Liver (tissue), 8 donors: ENCODE measurements at regions not wholly inside any gene's neighbourhood (a gene's known extent, or its start where the extent isn't known, plus 50 kb on each side); places are given as distances from the start of the nearest gene placed in this dataset.

Source experiments
- DNase-seq: peaks from one replicate; pipeline ENCODE4 v3.0.0-alpha.2; 2017; ENCODE audit warnings: low spot score
- H3K27ac ChIP-seq, 2 donors: one replicate each; pipeline ENCODE4 v1.7.0; 2013; ENCODE audit warnings: inconsistent platforms in 2 of 2, low read length in 2 of 2, control low read depth in 1 of 2, low read depth in 1 of 2, mild to moderate bottlenecking in 1 of 2
- H3K27me3 ChIP-seq, 4 donors: one replicate each; pipeline versions ENCODE4 v1.6.1 to v1.7.0; 2013; ENCODE audit warnings: low read length in 3 of 4, inconsistent platforms in 1 of 4, mild to moderate bottlenecking in 1 of 4, moderate library complexity in 1 of 4; ENCODE audit not compliant: control insufficient read depth in 4 of 4, insufficient read depth in 4 of 4
- H3K36me3 ChIP-seq, 4 donors: one replicate each; pipeline versions ENCODE4 v1.6.1 to v1.7.0; 2013; ENCODE audit warnings: low read length in 3 of 4, mild to moderate bottlenecking in 3 of 4, low read depth in 1 of 4, moderate library complexity in 1 of 4; ENCODE audit not compliant: control insufficient read depth in 4 of 4, insufficient read depth in 3 of 4
- H3K4me1 ChIP-seq, 4 donors: one replicate each; pipeline versions ENCODE4 v1.6.1 to v1.7.0; 2013; ENCODE audit warnings: low read length in 3 of 4, mild to moderate bottlenecking in 3 of 4, moderate library complexity in 1 of 4; ENCODE audit not compliant: control insufficient read depth in 4 of 4, insufficient read depth in 4 of 4
- H3K4me3 ChIP-seq, 3 donors: one replicate each; pipeline versions ENCODE4 v1.6.1 to v1.7.0; 2013; ENCODE audit warnings: low read length in 3 of 3, control low read depth in 1 of 3, low read depth in 1 of 3, mild to moderate bottlenecking in 1 of 3
- H3K9ac ChIP-seq, 2 donors: one replicate each; pipeline ENCODE4 v1.7.0; 2013; ENCODE audit warnings: low read length in 2 of 2, mild to moderate bottlenecking in 2 of 2, moderate library complexity in 2 of 2, control low read depth in 1 of 2, low read depth in 1 of 2
- H3K9me3 ChIP-seq, 4 donors: one replicate each; pipeline versions ENCODE4 v1.6.1 to v1.7.0; 2013; ENCODE audit warnings: low read length in 3 of 4; ENCODE audit not compliant: control insufficient read depth in 4 of 4
- EGR1 ChIP-seq, 2 donors: IDR thresholded peaks; 2 replicates each; pipeline ENCODE4 v1.6.1; 2016 to 2018; ENCODE audit warnings: antibody characterized with exemption in 2 of 2, low read depth in 2 of 2
- FOXA1 ChIP-seq: IDR thresholded peaks from 2 replicates; pipeline ENCODE4 v1.6.1; 2016; ENCODE audit warnings: antibody characterized with exemption
- FOXA2 ChIP-seq: IDR thresholded peaks from 2 replicates; pipeline ENCODE4 v1.6.1; 2016; ENCODE audit warnings: antibody characterized with exemption
- GABPA ChIP-seq, 2 donors: IDR thresholded peaks in 1 of 2; conservative IDR thresholded peaks in 1 of 2; 2 replicates each; pipeline ENCODE4 v1.6.1; 2016; ENCODE audit warnings: antibody characterized with exemption in 2 of 2, mild to moderate bottlenecking in 1 of 2, moderate library complexity in 1 of 2
- HNF4A ChIP-seq, 2 donors: conservative IDR thresholded peaks; 2 replicates each; pipeline ENCODE4 v1.6.1; 2016; ENCODE audit warnings: antibody characterized with exemption in 2 of 2, mild to moderate bottlenecking in 2 of 2
- HNF4G ChIP-seq: IDR thresholded peaks from 2 replicates; pipeline ENCODE4 v1.6.1; 2016; ENCODE audit warnings: antibody characterized with exemption
- JUND ChIP-seq, 2 donors: IDR thresholded peaks; 2 replicates each; pipeline ENCODE4 v1.6.1; 2016; ENCODE audit warnings: antibody characterized with exemption in 2 of 2
- NR2F2 ChIP-seq: IDR thresholded peaks from 2 replicates; pipeline ENCODE4 v1.6.1; 2016; ENCODE audit warnings: antibody characterized with exemption
- RAD21 ChIP-seq, 2 donors: IDR thresholded peaks; 2 replicates each; pipeline ENCODE4 v1.6.1; 2016; ENCODE audit warnings: antibody characterized with exemption in 2 of 2, mild to moderate bottlenecking in 2 of 2
- RXRA ChIP-seq, 2 donors: IDR thresholded peaks; 2 replicates each; pipeline ENCODE4 v1.6.1; 2017 to 2018; ENCODE audit warnings: antibody characterized with exemption in 2 of 2, mild to moderate bottlenecking in 1 of 2
- SP1 ChIP-seq: IDR thresholded peaks from 2 replicates; pipeline ENCODE4 v1.6.1; 2018; ENCODE audit warnings: antibody characterized with exemption, mild to moderate bottlenecking
- TAF1 ChIP-seq: conservative IDR thresholded peaks from 2 replicates; pipeline ENCODE4 v1.6.1; 2016; ENCODE audit warnings: antibody characterized with exemption, mild to moderate bottlenecking
- YY1 ChIP-seq: IDR thresholded peaks from 2 replicates; pipeline ENCODE4 v1.6.1; 2016; ENCODE audit warnings: antibody characterized with exemption, mild to moderate bottlenecking
- WGBS: extraction: QIAGEN DNeasy Blood & Tissue Kit; methylation state at CpG from one replicate; pipeline ENCODE4 v1.1.7; 2013; 5-methylcytosine and 5-hydroxymethylcytosine counted together
- TF ChIP-seq, protein P1 (sequence below): fragments of 150-350 bp; IDR thresholded peaks from 2 replicates; pipeline ENCODE4 v1.5.1; 2017; ENCODE audit warnings: improper control_type of control experiment, low read depth, low read length; ENCODE audit not compliant: missing input control
- TF ChIP-seq, protein P2 (sequence below): IDR thresholded peaks from 2 replicates; pipeline ENCODE4 v1.6.1; 2016; ENCODE audit warnings: antibody characterized with exemption, mild to moderate bottlenecking
- TF ChIP-seq, protein P3 (sequence below): IDR thresholded peaks from 2 replicates; pipeline ENCODE4 v1.6.1; 2016; ENCODE audit warnings: antibody characterized with exemption
- TF ChIP-seq, protein P4 (sequence below): IDR thresholded peaks from 2 replicates; pipeline ENCODE4 v1.6.1; 2016; ENCODE audit warnings: antibody characterized with exemption
- TF ChIP-seq, protein P5 (sequence below): IDR thresholded peaks from 2 replicates; pipeline ENCODE4 v1.6.1; 2016; ENCODE audit warnings: antibody characterized with exemption
- donor health status: healthy.
- donor health status: healthy.
- donor health status: healthy.
- donor health status: healthy.
- donor health status: healthy.

DNA sequence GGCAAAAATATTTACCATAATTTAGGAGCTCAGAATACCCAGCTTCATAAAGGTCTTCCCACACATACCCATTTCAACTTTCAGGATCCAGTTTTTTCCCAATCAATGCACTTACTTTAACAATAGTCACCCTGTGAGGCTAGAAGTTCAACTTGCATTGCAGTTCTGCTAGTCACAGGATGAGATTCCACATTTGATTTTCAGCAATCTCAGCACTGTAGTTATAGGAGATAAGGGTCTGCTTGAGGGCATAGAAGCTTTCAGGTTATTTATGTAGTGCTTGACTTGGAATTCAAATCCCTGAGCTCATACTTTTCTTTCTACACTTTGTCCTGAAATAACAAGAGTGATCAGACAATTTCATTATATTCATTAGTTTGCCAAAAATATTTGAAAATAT, 78.3 kb upstream of the IL2 start:
- Histone ChIP-seq H3K27me3 (no peaks in the 10 kb centered on the region), H3K4me3 (no peak overlapping the region), H3K9me3 (no peaks in the 10 kb centered on the region), H3K27ac (no peak overlapping the region), H3K9ac (no peak overlapping the region), H3K36me3 (no peaks in the 10 kb centered on the region), H3K4me1 (no peaks in the 10 kb centered on the region)
- no peak for TF ChIP-seq TAF1
- TF ChIP-seq GABPA (IDR thresholded peaks at IDR 0.05 in 1 of 2, conservative IDR thresholded peaks at IDR 0.05 in 1 of 2), result no peak
- no peak for TF ChIP-seq NR2F2
- TF ChIP-seq, protein P1, sequence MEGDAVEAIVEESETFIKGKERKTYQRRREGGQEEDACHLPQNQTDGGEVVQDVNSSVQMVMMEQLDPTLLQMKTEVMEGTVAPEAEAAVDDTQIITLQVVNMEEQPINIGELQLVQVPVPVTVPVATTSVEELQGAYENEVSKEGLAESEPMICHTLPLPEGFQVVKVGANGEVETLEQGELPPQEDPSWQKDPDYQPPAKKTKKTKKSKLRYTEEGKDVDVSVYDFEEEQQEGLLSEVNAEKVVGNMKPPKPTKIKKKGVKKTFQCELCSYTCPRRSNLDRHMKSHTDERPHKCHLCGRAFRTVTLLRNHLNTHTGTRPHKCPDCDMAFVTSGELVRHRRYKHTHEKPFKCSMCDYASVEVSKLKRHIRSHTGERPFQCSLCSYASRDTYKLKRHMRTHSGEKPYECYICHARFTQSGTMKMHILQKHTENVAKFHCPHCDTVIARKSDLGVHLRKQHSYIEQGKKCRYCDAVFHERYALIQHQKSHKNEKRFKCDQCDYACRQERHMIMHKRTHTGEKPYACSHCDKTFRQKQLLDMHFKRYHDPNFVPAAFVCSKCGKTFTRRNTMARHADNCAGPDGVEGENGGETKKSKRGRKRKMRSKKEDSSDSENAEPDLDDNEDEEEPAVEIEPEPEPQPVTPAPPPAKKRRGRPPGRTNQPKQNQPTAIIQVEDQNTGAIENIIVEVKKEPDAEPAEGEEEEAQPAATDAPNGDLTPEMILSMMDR, result no peak
- no peak for TF ChIP-seq SP1
- TF ChIP-seq, protein P2, sequence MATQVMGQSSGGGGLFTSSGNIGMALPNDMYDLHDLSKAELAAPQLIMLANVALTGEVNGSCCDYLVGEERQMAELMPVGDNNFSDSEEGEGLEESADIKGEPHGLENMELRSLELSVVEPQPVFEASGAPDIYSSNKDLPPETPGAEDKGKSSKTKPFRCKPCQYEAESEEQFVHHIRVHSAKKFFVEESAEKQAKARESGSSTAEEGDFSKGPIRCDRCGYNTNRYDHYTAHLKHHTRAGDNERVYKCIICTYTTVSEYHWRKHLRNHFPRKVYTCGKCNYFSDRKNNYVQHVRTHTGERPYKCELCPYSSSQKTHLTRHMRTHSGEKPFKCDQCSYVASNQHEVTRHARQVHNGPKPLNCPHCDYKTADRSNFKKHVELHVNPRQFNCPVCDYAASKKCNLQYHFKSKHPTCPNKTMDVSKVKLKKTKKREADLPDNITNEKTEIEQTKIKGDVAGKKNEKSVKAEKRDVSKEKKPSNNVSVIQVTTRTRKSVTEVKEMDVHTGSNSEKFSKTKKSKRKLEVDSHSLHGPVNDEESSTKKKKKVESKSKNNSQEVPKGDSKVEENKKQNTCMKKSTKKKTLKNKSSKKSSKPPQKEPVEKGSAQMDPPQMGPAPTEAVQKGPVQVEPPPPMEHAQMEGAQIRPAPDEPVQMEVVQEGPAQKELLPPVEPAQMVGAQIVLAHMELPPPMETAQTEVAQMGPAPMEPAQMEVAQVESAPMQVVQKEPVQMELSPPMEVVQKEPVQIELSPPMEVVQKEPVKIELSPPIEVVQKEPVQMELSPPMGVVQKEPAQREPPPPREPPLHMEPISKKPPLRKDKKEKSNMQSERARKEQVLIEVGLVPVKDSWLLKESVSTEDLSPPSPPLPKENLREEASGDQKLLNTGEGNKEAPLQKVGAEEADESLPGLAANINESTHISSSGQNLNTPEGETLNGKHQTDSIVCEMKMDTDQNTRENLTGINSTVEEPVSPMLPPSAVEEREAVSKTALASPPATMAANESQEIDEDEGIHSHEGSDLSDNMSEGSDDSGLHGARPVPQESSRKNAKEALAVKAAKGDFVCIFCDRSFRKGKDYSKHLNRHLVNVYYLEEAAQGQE, result no peak
- TF ChIP-seq, protein P3, sequence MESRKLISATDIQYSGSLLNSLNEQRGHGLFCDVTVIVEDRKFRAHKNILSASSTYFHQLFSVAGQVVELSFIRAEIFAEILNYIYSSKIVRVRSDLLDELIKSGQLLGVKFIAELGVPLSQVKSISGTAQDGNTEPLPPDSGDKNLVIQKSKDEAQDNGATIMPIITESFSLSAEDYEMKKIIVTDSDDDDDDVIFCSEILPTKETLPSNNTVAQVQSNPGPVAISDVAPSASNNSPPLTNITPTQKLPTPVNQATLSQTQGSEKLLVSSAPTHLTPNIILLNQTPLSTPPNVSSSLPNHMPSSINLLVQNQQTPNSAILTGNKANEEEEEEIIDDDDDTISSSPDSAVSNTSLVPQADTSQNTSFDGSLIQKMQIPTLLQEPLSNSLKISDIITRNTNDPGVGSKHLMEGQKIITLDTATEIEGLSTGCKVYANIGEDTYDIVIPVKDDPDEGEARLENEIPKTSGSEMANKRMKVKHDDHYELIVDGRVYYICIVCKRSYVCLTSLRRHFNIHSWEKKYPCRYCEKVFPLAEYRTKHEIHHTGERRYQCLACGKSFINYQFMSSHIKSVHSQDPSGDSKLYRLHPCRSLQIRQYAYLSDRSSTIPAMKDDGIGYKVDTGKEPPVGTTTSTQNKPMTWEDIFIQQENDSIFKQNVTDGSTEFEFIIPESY, result no peak
- TF ChIP-seq YY1, result no peak
- TF ChIP-seq EGR1 (IDR thresholded peaks at IDR 0.05; ENCODE audit: low read depth in 2 of 2), result no peak
- no peak for TF ChIP-seq HNF4G
- TF ChIP-seq HNF4A (conservative IDR thresholded peaks at IDR 0.05), result no peak
- TF ChIP-seq, protein P4, sequence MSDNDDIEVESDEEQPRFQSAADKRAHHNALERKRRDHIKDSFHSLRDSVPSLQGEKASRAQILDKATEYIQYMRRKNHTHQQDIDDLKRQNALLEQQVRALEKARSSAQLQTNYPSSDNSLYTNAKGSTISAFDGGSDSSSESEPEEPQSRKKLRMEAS, result no peak
- TF ChIP-seq, protein P5, sequence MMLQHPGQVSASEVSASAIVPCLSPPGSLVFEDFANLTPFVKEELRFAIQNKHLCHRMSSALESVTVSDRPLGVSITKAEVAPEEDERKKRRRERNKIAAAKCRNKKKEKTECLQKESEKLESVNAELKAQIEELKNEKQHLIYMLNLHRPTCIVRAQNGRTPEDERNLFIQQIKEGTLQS, result no peak
- TF ChIP-seq JUND (IDR thresholded peaks at IDR 0.05), result no peak
- no peak for TF ChIP-seq RXRA (IDR thresholded peaks at IDR 0.05)
- TF ChIP-seq RAD21 (IDR thresholded peaks at IDR 0.05), result no peak
- TF ChIP-seq FOXA2, result no peak
- DNase-seq, result no peak

DNA sequence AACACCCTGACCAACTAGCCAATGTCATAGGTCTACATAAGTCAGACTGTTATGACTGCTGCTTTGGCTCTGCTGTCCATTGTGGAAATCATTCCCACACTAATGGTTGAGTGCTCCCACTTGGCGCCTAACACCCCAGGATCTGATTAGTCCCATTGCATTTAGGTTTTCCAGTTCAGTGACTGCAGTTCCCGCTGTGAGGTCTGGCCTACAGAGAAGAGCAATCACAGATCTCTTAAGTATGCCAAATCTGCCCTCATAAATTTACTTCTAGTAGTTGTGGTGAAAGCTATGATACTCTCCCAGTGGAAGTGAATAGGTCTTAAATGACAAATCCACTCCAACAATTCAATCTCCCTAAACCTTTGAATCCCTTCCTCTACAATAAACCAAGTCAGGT, 77.3 kb upstream of the IL2 start:
- no peak overlapping the region for H3K9ac ChIP-seq
- H3K4me1 ChIP-seq, result no peaks in the 10 kb centered on the region
- whole genome bisulfite sequencing, result 91% methylated on average over 2 of the region's 2 CpGs
- no peak overlapping the region for H3K4me3 ChIP-seq
- H3K27me3 ChIP-seq, result no peaks in the 10 kb centered on the region
- no peaks in the 10 kb centered on the region for H3K9me3 ChIP-seq
- no peak for DNase-seq
- H3K36me3 ChIP-seq, result no peaks in the 10 kb centered on the region
- H3K27ac ChIP-seq, result no peak overlapping the region
- TF ChIP-seq HNF4G (no peak), JUND (IDR thresholded peaks at IDR 0.05) (no peak), FOXA2 (no peak), TAF1 (no peak), GABPA (IDR thresholded peaks at IDR 0.05 in 1 of 2, conservative IDR thresholded peaks at IDR 0.05 in 1 of 2) (no peak), RAD21 (IDR thresholded peaks at IDR 0.05) (no peak), SP1 (no peak), FOXA1 (no peak), RXRA (IDR thresholded peaks at IDR 0.05) (no peak), NR2F2 (no peak), EGR1 (IDR thresholded peaks at IDR 0.05; ENCODE audit: low read depth in 2 of 2) (no peak), YY1 (no peak), HNF4A (conservative IDR thresholded peaks at IDR 0.05) (no peak)
- TF ChIP-seq, protein P1, result no peak
- TF ChIP-seq, protein P4, result no peak
- TF ChIP-seq, protein P5, result no peak
- TF ChIP-seq, protein P3, result no peak
